ENCODE measurements at regions not wholly inside any gene's neighbourhood (a gene's known extent, or its start where the extent isn't known, plus 50 kb on each side); places are given as distances from the start of the nearest gene placed in this dataset.

GRCh38 chr2:105498281-105498846 lies 99.5 kb upstream of the FHL2 start:
- H2AFZ ChIP-seq (ENCODE audit: low read length), result no peak overlapping the region
- no peak overlapping the region for H2BK120ac ChIP-seq (ENCODE audit: low read depth, low read length)
- no peak overlapping the region for H4K91ac ChIP-seq (ENCODE audit: low read depth, low read length, poor library complexity)
- H3K27ac ChIP-seq (replicated peaks; ENCODE audit: low read length), result no peak overlapping the region
- no peak overlapping the region for H2AK5ac ChIP-seq (ENCODE audit: low read depth, low read length)
- no peaks in the 10 kb centered on the region for H3K36me3 ChIP-seq (replicated peaks in 1 of 2; ENCODE audit: control insufficient read depth in 2 of 2, insufficient read depth in 2 of 2, low read length in 2 of 2)
- H3K14ac ChIP-seq (ENCODE audit: low read length), result no peak overlapping the region
- no CpG with 5 or more reads among the region's 5 CpGs for WGBS, 2 donors (ENCODE audit: extremely low coverage in 2 of 2, insufficient read length in 2 of 2, insufficient replicate concordance in 1 of 2)
- no peaks in the 10 kb centered on the region for H3K27me3 ChIP-seq (ENCODE audit: control insufficient read depth in 3 of 3, insufficient read depth in 3 of 3, low read depth in 1 of 3, low read length in 3 of 3)
- H3K23ac ChIP-seq (ENCODE audit: low read depth, low read length, poor library complexity), result no peak overlapping the region
- no peak overlapping the region for H3K9ac ChIP-seq (ENCODE audit: low read depth, low read length, poor library complexity)
- no peak overlapping the region for H2BK12ac ChIP-seq (ENCODE audit: low read length)
- H3K9me3 ChIP-seq (replicated peaks in 1 of 2; ENCODE audit: control insufficient read depth in 2 of 2, insufficient read depth in 1 of 2, low read depth in 1 of 2, low read length in 2 of 2), result peaks cover 0 to 7% of the 10 kb centered on the region in 2 donors
- H3K4me2 ChIP-seq (ENCODE audit: insufficient read depth, low read length, poor library complexity, severe bottlenecking), result no peak overlapping the region
- H3K4ac ChIP-seq (ENCODE audit: low read length), result no peak overlapping the region
- peaks cover 0 to 5% of the 10 kb centered on the region in 2 donors for H3K4me1 ChIP-seq (ENCODE audit: control insufficient read depth in 2 of 2, insufficient read depth in 1 of 2, low read depth in 1 of 2, low read length in 2 of 2)
- no peak for DNase-seq (ENCODE audit: low spot score)
- no peak overlapping the region for H2BK5ac ChIP-seq (ENCODE audit: low read length)
- no peak overlapping the region for H3K4me3 ChIP-seq (ENCODE audit: low read length in 2 of 2)
- no peak overlapping the region for H4K8ac ChIP-seq (ENCODE audit: low read depth, low read length)
- no peak overlapping the region for H2BK15ac ChIP-seq (ENCODE audit: low read length)
- no peak overlapping the region for H3K18ac ChIP-seq (ENCODE audit: low read length)
- H3K79me1 ChIP-seq (ENCODE audit: low read depth, low read length), result no peaks in the 10 kb centered on the region

DNA sequence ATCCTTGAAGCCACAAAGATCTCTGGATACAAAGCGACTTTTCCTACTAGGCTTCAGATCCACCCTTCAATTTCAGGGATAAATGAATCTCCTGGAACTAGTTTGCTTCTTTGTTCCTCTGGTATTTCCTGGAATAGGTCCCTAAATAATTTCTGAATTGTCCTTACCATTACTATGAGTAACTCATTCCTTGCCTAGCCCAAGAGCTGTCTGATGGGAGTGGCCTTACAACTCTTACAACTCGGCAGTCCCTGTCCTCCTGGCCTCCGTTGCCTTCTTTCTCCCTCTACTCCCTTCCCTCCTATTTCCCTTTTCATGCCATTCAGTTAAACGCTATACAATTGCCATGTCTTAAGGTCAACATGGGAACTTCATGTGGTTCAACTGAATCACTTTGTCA lies 98.2 kb upstream of the FHL2 start:
- no peak for DNase-seq (ENCODE audit: low spot score)
- Histone ChIP-seq H2AFZ (ENCODE audit: low read length) (no peak overlapping the region), H4K91ac (ENCODE audit: low read depth, low read length, poor library complexity) (no peak overlapping the region), H3K18ac (ENCODE audit: low read length) (no peak overlapping the region), H3K4me1 (ENCODE audit: control insufficient read depth in 2 of 2, insufficient read depth in 1 of 2, low read depth in 1 of 2, low read length in 2 of 2) (peaks cover 0 to 5% of the 10 kb centered on the region in 2 donors), H3K36me3 (replicated peaks in 1 of 2; ENCODE audit: control insufficient read depth in 2 of 2, insufficient read depth in 2 of 2, low read length in 2 of 2) (no peaks in the 10 kb centered on the region), H3K4ac (ENCODE audit: low read length) (no peak overlapping the region), H3K23ac (ENCODE audit: low read depth, low read length, poor library complexity) (no peak overlapping the region), H2BK15ac (ENCODE audit: low read length) (no peak overlapping the region), H3K14ac (ENCODE audit: low read length) (no peak overlapping the region), H2BK5ac (ENCODE audit: low read length) (no peak overlapping the region), H3K4me2 (ENCODE audit: insufficient read depth, low read length, poor library complexity, severe bottlenecking) (no peak overlapping the region), H2AK5ac (ENCODE audit: low read depth, low read length) (no peak overlapping the region), H3K27ac (replicated peaks; ENCODE audit: low read length) (no peak overlapping the region), H3K9me3 (replicated peaks in 1 of 2; ENCODE audit: control insufficient read depth in 2 of 2, insufficient read depth in 1 of 2, low read depth in 1 of 2, low read length in 2 of 2) (peaks cover 0 to 2% of the 10 kb centered on the region in 2 donors), H3K79me1 (ENCODE audit: low read depth, low read length) (no peaks in the 10 kb centered on the region), H3K27me3 (ENCODE audit: control insufficient read depth in 3 of 3, insufficient read depth in 3 of 3, low read depth in 1 of 3, low read length in 3 of 3) (no peaks in the 10 kb centered on the region), H3K4me3 (ENCODE audit: low read length in 2 of 2) (no peak overlapping the region), H2BK12ac (ENCODE audit: low read length) (no peak overlapping the region), H2BK120ac (ENCODE audit: low read depth, low read length) (no peak overlapping the region), H3K9ac (ENCODE audit: low read depth, low read length, poor library complexity) (no peak overlapping the region), H4K8ac (ENCODE audit: low read depth, low read length) (no peak overlapping the region)
- no CpG with 5 or more reads among the region's 4 CpGs for WGBS, 2 donors (ENCODE audit: extremely low coverage in 2 of 2, insufficient read length in 2 of 2, insufficient replicate concordance in 1 of 2)

GRCh38 chr2:105496271-105496670 lies 97.4 kb upstream of the FHL2 start:
- H2AK5ac ChIP-seq (ENCODE audit: low read depth, low read length), result no peak overlapping the region
- no peaks in the 10 kb centered on the region for H3K9me3 ChIP-seq (replicated peaks in 1 of 2; ENCODE audit: control insufficient read depth in 2 of 2, insufficient read depth in 1 of 2, low read depth in 1 of 2, low read length in 2 of 2)
- H3K23ac ChIP-seq (ENCODE audit: low read depth, low read length, poor library complexity), result no peak overlapping the region
- H2AFZ ChIP-seq (ENCODE audit: low read length), result peak overlapping the region; percentile 26
- no peak overlapping the region for H2BK12ac ChIP-seq (ENCODE audit: low read length)
- no peak overlapping the region for H3K4me2 ChIP-seq (ENCODE audit: insufficient read depth, low read length, poor library complexity, severe bottlenecking)
- H3K4me1 ChIP-seq (ENCODE audit: control insufficient read depth in 2 of 2, insufficient read depth in 1 of 2, low read depth in 1 of 2, low read length in 2 of 2), result peaks cover 0 to 5% of the 10 kb centered on the region in 2 donors
- H3K18ac ChIP-seq (ENCODE audit: low read length), result no peak overlapping the region
- H3K9ac ChIP-seq (ENCODE audit: low read depth, low read length, poor library complexity), result no peak overlapping the region
- H2BK120ac ChIP-seq (ENCODE audit: low read depth, low read length), result no peak overlapping the region
- no peak overlapping the region for H3K14ac ChIP-seq (ENCODE audit: low read length)
- H3K79me1 ChIP-seq (ENCODE audit: low read depth, low read length), result no peaks in the 10 kb centered on the region
- H3K36me3 ChIP-seq (replicated peaks in 1 of 2; ENCODE audit: control insufficient read depth in 2 of 2, insufficient read depth in 2 of 2, low read length in 2 of 2), result no peaks in the 10 kb centered on the region
- no peak overlapping the region for H2BK15ac ChIP-seq (ENCODE audit: low read length)
- no peaks in the 10 kb centered on the region for H3K27me3 ChIP-seq (ENCODE audit: control insufficient read depth in 3 of 3, insufficient read depth in 3 of 3, low read depth in 1 of 3, low read length in 3 of 3)
- DNase-seq (ENCODE audit: low spot score), result no peak
- H3K27ac ChIP-seq (replicated peaks; ENCODE audit: low read length), result no peak overlapping the region
- H3K4me3 ChIP-seq (ENCODE audit: low read length in 2 of 2), result no peak overlapping the region
- no peak overlapping the region for H3K4ac ChIP-seq (ENCODE audit: low read length)
- no peak overlapping the region for H4K91ac ChIP-seq (ENCODE audit: low read depth, low read length, poor library complexity)
- no CpG with 5 or more reads among the region's 3 CpGs for WGBS, 2 donors (ENCODE audit: extremely low coverage in 2 of 2, insufficient read length in 2 of 2, insufficient replicate concordance in 1 of 2)
- no peak overlapping the region for H2BK5ac ChIP-seq (ENCODE audit: low read length)
- H4K8ac ChIP-seq (ENCODE audit: low read depth, low read length), result no peak overlapping the region

- Histone ChIP-seq H4K91ac (ENCODE audit: low read depth, low read length, poor library complexity) (no peak overlapping the region), H3K36me3 (replicated peaks in 1 of 2; ENCODE audit: control insufficient read depth in 2 of 2, insufficient read depth in 2 of 2, low read length in 2 of 2) (no peaks in the 10 kb centered on the region), H4K8ac (ENCODE audit: low read depth, low read length) (no peak overlapping the region), H3K18ac (ENCODE audit: low read length) (peak overlapping the region; percentile 45), H2AK5ac (ENCODE audit: low read depth, low read length) (no peak overlapping the region), H2BK5ac (ENCODE audit: low read length) (no peak overlapping the region), H3K4me1 (ENCODE audit: control insufficient read depth in 2 of 2, insufficient read depth in 1 of 2, low read depth in 1 of 2, low read length in 2 of 2) (peaks cover 0 to 5% of the 10 kb centered on the region in 2 donors), H3K27ac (replicated peaks; ENCODE audit: low read length) (no peak overlapping the region), H3K23ac (ENCODE audit: low read depth, low read length, poor library complexity) (peak overlapping the region; percentile 28), H3K4me3 (ENCODE audit: low read length in 2 of 2) (no peak overlapping the region), H2BK15ac (ENCODE audit: low read length) (no peak overlapping the region), H3K4ac (ENCODE audit: low read length) (no peak overlapping the region), H2BK120ac (ENCODE audit: low read depth, low read length) (no peak overlapping the region), H2AFZ (ENCODE audit: low read length) (no peak overlapping the region), H3K14ac (ENCODE audit: low read length) (no peak overlapping the region), H3K9me3 (replicated peaks in 1 of 2; ENCODE audit: control insufficient read depth in 2 of 2, insufficient read depth in 1 of 2, low read depth in 1 of 2, low read length in 2 of 2) (no peaks in the 10 kb centered on the region), H3K9ac (ENCODE audit: low read depth, low read length, poor library complexity) (no peak overlapping the region), H3K79me1 (ENCODE audit: low read depth, low read length) (no peaks in the 10 kb centered on the region), H3K4me2 (ENCODE audit: insufficient read depth, low read length, poor library complexity, severe bottlenecking) (no peak overlapping the region), H2BK12ac (ENCODE audit: low read length) (no peak overlapping the region), H3K27me3 (ENCODE audit: control insufficient read depth in 3 of 3, insufficient read depth in 3 of 3, low read depth in 1 of 3, low read length in 3 of 3) (no peaks in the 10 kb centered on the region)
- WGBS, 2 donors (ENCODE audit: extremely low coverage in 2 of 2, insufficient read length in 2 of 2, insufficient replicate concordance in 1 of 2), result no CpG with 5 or more reads among the region's 13 CpGs
- no peak for DNase-seq (ENCODE audit: low spot score)
Measured at GRCh38 chr2:105494683-105495425, 96.0 kb upstream of the FHL2 start.
